Skeletal muscle satellite cell (primary cell): ENCODE measurements at regions not wholly inside any gene's neighbourhood (a gene's known extent, or its start where the extent isn't known, plus 50 kb on each side); places are given as distances from the start of the nearest gene placed in this dataset.
"Not testable (repeated sequence)": the region's sequence is repeated elsewhere in the genome, so short reads cannot be mapped to it uniquely, and the experiment has no call there.

Experiments used
- H3K27me3 ChIP-seq: 2 replicates; pipeline ENCODE4 v1.7.0; 2013; ENCODE audit warnings: low read length; ENCODE audit not compliant: control insufficient read depth, insufficient read depth
- H3K36me3 ChIP-seq: 2 replicates; pipeline ENCODE4 v1.7.0; 2013; ENCODE audit warnings: mild to moderate bottlenecking, control low read depth, low read length; ENCODE audit not compliant: insufficient read depth
- H3K4me1 ChIP-seq: 2 replicates; pipeline ENCODE4 v1.7.0; 2013; ENCODE audit warnings: low read length; ENCODE audit not compliant: control insufficient read depth, insufficient read depth
- H3K4me2 ChIP-seq: 2 replicates; pipeline ENCODE4 v1.7.0; 2013; ENCODE audit warnings: mild to moderate bottlenecking, low read length
- H3K4me3 ChIP-seq: 2 replicates; pipeline ENCODE4 v1.7.0; 2013; ENCODE audit warnings: low read length
- H3K9ac ChIP-seq: 2 replicates; pipeline ENCODE4 v1.7.0; 2013; ENCODE audit warnings: mild to moderate bottlenecking, low read depth, low read length, moderate library complexity
- H3K9me3 ChIP-seq: replicated peaks from 2 replicates; pipeline ENCODE4 v1.7.0; 2013; ENCODE audit warnings: mild to moderate bottlenecking, control low read depth, low read length

DNA sequence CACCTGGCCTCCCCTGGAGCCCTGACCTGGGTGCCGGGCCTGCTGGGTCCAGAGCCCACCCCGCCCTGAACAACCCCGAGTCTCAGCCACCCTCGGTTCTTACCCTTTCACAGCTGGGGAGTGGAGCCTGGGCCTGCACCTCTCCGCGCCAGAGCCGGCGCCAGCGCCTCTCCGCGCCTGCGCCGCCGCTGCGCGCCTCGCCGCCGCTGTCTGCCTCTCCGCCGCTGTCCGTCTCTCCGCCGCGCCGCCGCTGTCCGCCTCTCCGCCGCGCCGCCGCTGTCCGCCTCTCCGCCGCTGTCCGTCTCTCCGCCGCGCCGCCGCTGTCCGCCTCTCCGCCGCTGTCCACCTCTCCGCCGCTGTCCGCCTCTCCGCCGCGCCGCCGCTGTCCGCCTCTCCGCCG is 326.9 kb upstream of the PLGLB1 start:
- not testable (repeated sequence) for H3K27me3 ChIP-seq, H3K9ac ChIP-seq, H3K36me3 ChIP-seq, H3K4me3 ChIP-seq, H3K9me3 ChIP-seq, H3K4me1 ChIP-seq, H3K4me2 ChIP-seq

GRCh38 chr2:87349006-87349405 is 327.4 kb upstream of the PLGLB1 start:
- not testable (repeated sequence) for H3K4me3 ChIP-seq, H3K9me3 ChIP-seq, H3K4me2 ChIP-seq, H3K9ac ChIP-seq, H3K36me3 ChIP-seq, H3K27me3 ChIP-seq, H3K4me1 ChIP-seq

- H3K4me1 ChIP-seq, H3K27me3 ChIP-seq, H3K4me3 ChIP-seq, H3K9ac ChIP-seq, H3K9me3 ChIP-seq, H3K36me3 ChIP-seq, H3K4me2 ChIP-seq: not testable (repeated sequence)
These were observed 330.7 kb upstream of the PLGLB1 start for GRCh38 chr2:87352178-87352934.

GRCh38 chr2:87353408-87353807 is 331.8 kb upstream of the PLGLB1 start:
- H3K27me3 ChIP-seq, H3K4me2 ChIP-seq, H3K36me3 ChIP-seq, H3K4me3 ChIP-seq, H3K9ac ChIP-seq, H3K9me3 ChIP-seq, H3K4me1 ChIP-seq: not testable (repeated sequence)

- H3K9me3 ChIP-seq, H3K4me3 ChIP-seq, H3K4me1 ChIP-seq, H3K27me3 ChIP-seq, H3K4me2 ChIP-seq, H3K9ac ChIP-seq, H3K36me3 ChIP-seq: not testable (repeated sequence)
These were observed 332.5 kb upstream of the PLGLB1 start for GRCh38 chr2:87354102-87354501.

- not testable (repeated sequence) for H3K9me3 ChIP-seq, H3K4me2 ChIP-seq, H3K4me3 ChIP-seq, H3K9ac ChIP-seq, H3K4me1 ChIP-seq, H3K27me3 ChIP-seq, H3K36me3 ChIP-seq
These were observed 338.6 kb upstream of the PLGLB1 start for GRCh38 chr2:87360250-87360649.

DNA sequence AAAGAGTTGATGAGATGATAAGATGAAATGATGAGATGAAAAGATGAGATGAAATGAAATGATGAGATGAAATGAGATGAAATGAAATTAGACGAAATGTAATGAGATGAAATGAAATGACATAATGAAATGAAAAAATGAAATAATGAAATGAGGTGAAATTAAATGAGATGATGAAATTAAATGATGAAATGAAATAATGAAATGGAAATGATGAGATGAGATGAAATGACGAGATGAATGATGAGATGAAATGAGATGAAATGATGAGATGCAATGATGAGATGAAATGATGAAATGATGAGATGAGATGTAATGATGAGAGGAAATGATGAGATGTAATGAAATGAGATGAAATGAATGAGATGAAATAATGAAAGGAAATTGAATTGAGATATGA is 339.3 kb upstream of the PLGLB1 start:
- not testable (repeated sequence) for H3K36me3 ChIP-seq, H3K9ac ChIP-seq, H3K4me1 ChIP-seq, H3K4me2 ChIP-seq, H3K9me3 ChIP-seq, H3K4me3 ChIP-seq, H3K27me3 ChIP-seq

DNA sequence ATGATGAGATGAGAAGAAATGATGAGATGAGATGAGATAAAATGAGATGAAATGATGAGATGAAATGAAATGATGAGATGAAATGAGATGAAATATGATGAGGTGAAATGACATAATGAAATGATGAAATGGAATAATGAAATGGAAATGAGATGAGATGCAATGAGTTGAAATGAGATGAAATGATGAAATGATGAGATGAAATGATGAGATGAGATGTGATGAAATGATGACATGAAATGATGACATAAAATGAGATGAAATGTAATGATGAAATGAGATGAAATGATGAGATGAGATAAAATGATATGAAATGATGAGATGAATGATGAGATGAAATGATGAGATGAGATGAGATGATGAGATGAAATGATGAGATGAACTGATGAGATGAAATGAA is 340.2 kb upstream of the PLGLB1 start:
- H3K27me3 ChIP-seq, H3K36me3 ChIP-seq, H3K4me2 ChIP-seq: not testable (repeated sequence)

GRCh38 chr2:87364379-87364778 is 342.7 kb upstream of the PLGLB1 start:
- H3K9me3 ChIP-seq, H3K36me3 ChIP-seq, H3K4me2 ChIP-seq, H3K4me3 ChIP-seq, H3K4me1 ChIP-seq, H3K27me3 ChIP-seq, H3K9ac ChIP-seq: not testable (repeated sequence)

More for the DNA sequence above, 340.2 kb upstream of the PLGLB1 start:
- not testable (repeated sequence) for H3K4me1 ChIP-seq, H3K9ac ChIP-seq, H3K4me3 ChIP-seq, H3K9me3 ChIP-seq

DNA sequence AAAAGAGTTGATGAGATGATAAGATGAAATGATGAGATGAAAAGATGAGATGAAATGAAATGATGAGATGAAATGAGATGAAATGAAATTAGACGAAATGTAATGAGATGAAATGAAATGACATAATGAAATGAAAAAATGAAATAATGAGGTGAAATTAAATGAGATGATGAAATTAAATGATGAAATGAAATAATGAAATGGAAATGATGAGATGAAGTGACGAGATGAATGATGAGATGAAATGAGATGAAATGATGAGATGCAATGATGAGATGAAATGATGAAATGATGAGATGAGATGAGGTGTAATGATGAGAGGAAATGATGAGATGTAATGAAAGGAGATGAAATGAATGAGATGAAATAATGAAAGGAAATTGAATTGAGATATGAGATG is 343.4 kb upstream of the PLGLB1 start:
- H3K4me2 ChIP-seq, H3K27me3 ChIP-seq, H3K4me3 ChIP-seq, H3K4me1 ChIP-seq, H3K9me3 ChIP-seq, H3K9ac ChIP-seq, H3K36me3 ChIP-seq: not testable (repeated sequence)

DNA sequence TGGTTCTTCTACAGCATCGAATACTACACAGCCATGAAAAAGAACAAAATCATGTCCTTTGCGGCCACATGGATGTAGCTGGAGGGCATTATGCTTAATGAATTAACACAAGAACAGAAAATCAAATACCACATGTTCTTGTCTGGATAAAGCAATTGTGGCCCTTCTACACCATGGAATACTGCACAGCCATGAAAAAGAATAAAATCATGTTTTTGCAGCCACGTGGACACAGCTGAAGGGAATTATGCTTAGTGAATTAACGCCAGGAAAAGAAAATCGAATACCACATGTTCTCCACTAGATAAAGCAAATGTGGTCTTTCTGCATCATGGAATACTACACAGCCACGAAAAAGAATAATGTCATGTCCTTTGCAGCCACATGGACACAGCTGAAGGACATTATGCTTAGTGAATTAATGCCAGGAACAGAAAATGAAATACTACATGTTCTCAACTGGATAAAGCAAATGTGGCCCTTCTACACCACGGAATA is 361.8 kb upstream of the PLGLB2 start:
- H3K4me1 ChIP-seq, H3K4me2 ChIP-seq, H3K4me3 ChIP-seq, H3K9me3 ChIP-seq, H3K9ac ChIP-seq, H3K27me3 ChIP-seq, H3K36me3 ChIP-seq: not testable (repeated sequence)

DNA sequence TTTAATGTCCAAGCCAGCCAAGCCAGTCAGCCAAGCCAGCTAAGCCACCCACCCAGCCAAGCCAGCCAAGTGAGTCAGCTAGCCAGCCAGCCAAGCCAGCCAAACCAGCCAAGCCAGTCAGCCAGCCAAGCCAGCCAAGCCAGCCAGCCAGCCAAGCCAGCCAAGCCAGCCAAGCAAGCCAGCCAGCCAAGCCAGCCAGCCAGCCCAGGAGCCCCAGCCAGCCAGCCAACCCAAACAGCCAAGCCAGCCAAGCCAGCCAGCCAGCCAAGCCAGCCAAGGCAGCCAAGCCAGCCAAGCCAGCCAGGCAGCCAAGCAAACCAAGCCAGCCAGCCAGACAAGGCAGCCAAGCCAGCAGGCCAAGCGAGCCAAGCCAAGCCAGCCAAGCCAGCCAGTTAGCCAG is 352.1 kb upstream of the PLGLB2 start:
- not testable (repeated sequence) for H3K4me3 ChIP-seq, H3K4me2 ChIP-seq, H3K4me1 ChIP-seq, H3K9ac ChIP-seq, H3K9me3 ChIP-seq, H3K36me3 ChIP-seq, H3K27me3 ChIP-seq
